GM18907 (cell line): ENCODE measurements at regions not wholly inside any gene's neighbourhood (a gene's known extent, or its start where the extent isn't known, plus 50 kb on each side); places are given as distances from the start of the nearest gene placed in this dataset.
A peak's percentile ranks its signal among the peaks of the same experiment; 100 is the strongest.
"Not testable (repeated sequence)": the region's sequence is repeated elsewhere in the genome, so short reads cannot be mapped to it uniquely, and the experiment has no call there.

ENCODE experiments used
- ATAC-seq: cut with Tn5 transposase; IDR thresholded peaks from one replicate; pipeline ENCODE4 v1.9.1; 2021; ENCODE audit warnings: mild to moderate bottlenecking, moderate library complexity; ENCODE audit not compliant: unreplicated experiment

DNA sequence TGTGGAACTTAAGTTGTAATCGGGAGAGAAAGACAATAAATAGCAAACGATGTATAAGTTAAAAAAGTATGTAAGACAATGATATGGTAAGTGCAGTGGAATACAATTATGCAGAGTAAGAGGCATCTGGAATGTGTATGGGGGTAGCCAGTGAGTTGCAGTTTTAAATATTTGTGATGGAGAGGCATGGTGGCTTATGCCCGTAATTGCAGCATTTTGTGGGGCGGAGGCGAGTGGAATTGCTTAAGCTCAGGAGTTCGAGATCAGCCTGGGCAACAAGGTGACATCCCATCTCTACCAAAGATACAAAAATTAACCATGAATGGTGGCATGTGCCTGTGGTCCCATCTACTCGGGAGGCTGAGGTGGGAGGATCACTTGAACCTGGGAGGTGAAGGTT lies 52.5 kb upstream of the WDFY3 start:
- no peak for ATAC-seq

DNA sequence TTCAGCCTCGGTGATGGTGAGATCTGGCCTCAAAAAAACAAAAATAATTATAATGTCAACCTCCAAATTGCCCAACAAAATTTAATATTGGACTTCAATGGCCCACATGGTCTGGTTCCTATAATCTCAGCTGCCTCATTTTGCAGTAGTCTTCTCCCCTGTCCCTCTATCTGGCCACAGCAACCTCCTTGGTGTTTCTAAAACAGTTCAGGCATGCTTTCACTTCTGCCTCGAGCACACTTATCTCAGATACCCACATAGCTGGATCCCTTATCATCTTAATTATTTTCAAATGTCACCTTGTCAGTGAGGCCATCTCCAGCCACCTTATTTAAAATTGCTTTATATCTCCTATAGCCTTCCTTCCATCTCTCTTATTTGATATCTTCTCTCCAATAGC lies 52.9 kb upstream of the WDFY3 start:
- ATAC-seq, result no peak

DNA sequence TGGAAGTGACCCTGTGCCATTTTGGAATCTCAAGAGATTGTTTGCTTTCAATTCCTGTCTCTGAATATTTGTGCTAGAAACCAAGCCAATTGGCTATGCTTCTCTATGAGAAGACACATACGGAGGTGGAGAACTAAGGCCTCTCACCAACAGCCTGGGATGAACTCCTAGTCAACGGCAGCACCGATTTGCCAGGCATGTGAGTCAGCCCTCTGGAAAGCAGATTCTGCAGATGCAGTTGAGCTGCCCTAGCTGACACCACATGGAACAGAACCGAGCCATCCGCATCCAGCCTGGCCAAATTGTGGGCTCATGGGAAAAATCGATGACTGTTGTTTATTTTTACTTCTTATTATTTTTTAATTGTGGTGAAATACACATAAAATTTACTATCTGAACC lies 58.2 kb upstream of the WDFY3 start:
- no peak for ATAC-seq

DNA sequence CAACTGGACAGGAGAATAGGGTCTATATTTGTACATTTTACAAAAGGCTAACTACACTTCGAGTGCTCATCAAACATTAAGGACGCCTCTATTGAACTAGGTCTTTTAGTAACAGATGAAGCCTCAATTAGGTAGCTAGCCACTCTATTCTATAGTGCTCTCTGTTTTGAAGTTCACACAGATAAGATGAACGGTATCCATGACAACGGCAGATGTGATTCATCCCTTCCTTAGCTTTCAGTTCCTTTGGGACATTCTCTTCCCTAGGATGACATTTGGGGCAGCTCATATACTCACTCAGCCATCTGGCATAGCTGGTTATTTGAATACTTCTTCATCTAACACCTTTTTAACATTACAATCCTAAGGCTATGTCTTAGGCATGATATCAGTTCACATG lies 62.4 kb upstream of the WDFY3 start:
- ATAC-seq, result no peak

DNA sequence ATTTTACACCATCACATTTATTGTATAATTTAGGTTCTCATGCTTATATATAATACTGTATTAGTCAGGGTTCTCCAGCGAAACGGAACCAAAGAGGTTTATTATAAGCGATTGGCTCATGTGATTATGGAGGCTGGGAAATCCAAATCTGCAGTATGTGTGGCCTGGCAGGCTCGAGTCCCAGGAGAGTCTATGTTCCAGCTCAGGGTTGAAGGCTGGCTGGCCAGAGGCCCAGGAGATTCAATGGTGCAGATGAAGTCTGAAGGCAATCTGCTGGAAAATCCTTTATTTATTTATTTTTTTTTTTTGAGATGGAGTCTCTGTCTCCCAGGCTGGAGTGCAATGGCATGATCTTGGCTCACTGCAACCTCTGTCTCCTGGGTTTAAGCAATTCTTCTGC lies 63.0 kb upstream of the WDFY3 start:
- no peak for ATAC-seq

DNA sequence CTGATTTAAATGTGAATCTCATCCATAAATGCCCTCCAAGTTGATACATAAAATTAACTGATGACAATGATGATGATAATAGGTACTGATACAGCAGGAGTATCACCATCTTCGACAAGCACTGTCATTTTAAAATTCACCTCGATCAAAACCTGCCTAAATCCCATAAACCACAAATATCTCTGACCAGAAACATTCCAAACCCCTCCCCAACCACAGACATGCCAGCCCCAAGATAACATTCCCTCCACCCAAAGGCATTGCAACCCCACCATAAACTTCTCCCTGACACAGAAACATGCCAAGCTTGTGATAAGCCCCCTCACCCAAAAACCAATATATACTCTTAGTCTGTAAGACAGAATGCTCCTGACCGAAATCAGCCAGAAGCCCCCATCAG lies 63.7 kb upstream of the WDFY3 start:
- ATAC-seq, result no peak

DNA sequence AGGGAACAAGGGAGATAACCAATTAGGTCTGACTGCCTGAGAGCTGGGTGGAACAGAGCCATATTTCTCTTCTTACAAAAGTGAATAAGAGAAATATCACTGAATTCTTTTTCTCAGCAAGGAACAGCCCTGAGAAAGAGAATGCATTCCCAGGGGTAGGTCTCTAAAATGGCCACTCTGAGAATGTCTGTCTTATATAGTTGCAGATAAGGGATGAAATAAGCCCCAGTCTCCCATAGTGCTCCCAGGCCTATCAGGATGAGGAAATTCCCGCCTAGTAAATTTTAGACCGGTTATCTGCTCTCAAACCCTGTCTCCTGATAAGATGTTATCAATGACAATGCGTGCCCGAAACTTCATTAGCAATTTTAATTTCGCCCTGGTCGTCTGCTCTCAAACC lies 67.3 kb upstream of the WDFY3 start:
- ATAC-seq, result not testable (repeated sequence)

DNA sequence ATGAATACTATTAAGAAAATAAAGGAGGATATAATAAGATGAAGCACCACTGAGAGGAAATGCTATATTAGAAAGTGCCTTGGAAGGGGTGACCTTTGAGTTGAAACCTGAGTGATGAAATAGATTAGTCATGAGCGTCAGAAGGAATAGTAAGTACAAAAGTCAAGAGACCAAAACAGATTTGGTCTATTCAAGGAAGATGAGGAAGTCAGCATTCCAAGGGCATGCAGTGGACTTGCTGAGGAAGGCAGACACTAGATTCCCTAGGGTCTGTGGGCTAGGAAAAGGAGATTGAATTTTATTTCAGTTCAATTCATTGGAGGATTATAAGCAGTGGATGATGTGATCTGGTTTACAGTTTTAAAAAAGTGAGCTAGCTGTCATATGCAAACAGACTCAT lies 73.0 kb upstream of the WDFY3 start:
- no peak for ATAC-seq

DNA sequence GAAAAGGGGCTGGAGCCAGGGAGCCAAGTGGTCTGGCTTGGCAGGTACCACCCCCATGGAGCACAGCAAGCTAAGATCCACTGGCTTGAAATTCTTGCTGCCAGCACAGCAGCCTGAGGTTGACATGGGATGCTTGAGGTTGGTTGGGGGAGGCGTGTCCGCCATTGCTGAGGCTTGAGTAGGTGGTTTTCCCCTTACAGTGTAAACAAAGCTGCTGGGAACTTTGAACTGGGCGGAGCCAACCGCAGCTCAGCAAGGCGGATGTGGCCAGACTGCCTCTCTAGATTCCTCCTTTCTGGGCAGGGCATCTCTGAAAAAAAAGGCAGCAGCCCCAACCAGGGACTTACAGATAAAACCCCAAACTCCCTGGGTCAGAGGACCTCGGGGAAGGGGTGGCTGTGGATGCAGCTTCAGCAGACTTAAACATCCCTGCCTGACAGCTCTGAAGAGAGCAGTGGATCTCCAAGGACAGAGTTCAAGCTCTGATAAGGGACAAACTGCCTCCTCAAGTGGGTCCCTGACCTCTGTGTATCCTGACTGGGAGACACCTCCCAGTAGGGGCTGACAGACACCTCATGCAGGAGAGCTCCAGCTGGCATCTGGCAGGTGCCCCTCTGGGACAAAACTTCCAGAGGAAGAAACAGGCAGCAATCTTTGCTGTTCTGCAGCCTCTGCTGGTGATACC lies 77.5 kb upstream of the WDFY3 start:
- not testable (repeated sequence) for ATAC-seq

DNA sequence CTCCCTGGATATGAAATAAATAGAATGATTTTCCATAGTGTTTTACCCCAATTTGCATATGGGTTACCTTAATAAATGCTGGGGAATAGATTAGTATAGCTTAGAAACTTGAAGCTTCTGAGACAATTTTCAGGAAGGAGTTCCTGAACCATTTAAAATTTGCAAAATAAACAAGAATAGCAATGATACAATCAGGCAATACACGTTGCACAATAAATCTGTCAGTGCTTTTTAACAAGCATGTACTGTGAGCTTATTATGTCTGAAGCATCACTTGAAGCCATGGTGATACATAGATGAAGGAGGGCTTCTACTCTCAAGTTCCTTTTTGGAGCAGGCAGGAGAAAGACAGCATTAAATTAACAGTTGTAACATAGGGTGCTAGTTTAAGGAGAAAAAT lies 84.2 kb upstream of the WDFY3 start:
- no peak for ATAC-seq

DNA sequence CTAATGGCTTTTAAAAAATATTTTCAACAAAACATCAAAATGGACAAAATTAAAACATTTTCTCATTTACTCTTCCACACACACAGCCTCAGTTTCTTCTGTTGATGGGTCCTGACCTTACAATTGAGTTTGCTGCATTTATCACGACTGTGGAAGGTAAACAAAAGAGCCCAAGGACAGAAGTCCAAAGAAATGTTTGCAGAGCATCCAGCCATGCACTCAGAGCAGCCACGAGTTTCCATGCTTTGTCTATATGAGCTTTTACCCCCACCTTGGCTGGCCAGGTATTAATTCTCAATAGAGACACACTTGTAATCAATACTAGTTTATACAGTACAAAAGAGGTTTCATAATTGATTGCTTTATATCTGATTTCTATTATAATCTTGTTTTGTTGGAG lies 85.0 kb upstream of the WDFY3 start:
- ATAC-seq, result no peak

DNA sequence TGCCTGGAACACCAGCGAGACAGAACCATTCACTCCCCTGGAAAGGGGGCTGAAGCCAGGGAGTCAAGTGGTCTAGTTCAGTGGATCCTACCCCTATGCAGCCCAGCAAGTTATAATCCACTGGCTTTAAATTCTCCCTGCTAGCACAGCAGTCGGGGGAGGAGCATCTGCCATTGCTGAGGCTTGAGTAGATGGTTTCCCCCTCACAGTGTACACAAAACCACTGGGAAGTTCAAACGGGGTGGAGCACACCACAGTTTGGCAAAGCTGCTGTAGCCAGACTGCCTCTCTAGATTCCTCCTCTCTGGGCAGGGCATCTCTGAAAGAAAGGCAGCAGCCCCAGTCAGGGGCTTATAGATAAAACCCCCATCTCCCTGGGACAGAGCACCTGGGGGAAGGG lies 88.4 kb upstream of the WDFY3 start:
- not testable (repeated sequence) for ATAC-seq

DNA sequence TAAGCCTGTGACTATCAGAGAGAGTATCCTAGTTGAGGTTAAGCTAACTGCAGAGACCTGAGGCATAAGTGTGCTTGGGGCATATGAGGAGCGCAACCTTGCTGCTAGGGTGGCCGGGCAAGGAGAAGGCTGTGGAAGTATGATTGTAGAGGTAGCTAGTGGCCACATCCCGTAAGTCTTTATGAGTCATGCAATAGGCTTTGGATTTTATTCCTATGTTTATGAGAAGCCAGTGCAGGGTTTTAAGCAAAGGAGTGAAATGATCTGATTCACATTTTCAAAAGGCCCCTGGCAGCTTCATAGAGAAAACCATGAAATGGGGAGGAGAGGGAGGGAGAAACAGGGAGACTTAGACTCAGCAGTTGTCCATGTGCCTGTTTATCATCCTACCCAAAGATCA lies 92.1 kb upstream of the WDFY3 start:
- ATAC-seq, result no peak

DNA sequence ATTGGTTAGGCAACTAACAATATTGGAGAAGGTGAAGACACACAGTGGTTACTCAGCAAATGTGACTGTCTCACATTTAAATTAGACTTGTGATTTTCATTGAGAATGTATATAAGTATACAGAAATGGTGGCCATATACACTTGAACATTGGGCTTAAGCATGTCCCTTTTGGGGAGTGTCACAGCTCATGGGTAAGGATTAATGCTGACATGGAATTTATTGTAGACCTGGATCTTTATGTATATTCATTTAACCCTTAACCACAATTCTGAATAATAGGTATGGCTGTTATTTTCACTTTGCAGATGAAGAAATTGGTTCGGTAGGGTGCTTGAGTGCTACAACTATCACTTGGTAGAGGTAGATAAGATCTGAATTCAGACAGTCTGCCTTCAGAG lies 95.5 kb upstream of the WDFY3 start:
- no peak for ATAC-seq

DNA sequence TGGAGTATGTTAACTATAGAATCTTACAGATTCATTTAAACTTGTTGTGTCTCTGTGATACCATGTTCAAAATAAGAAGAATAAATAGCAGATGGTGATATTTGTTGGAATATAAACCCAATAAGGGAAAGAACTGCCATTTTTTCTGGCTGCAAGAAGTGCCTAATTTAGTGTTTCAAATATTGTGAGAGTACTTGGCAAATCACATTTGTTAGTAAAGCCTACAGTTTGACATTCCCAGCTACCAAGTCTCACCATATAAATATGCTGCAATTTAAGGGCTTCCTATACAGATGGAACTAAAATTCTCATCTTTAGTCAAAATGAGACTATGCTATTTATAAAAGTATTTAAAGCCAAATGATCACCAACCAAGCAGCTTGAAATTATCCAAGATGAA lies 96.0 kb upstream of the WDFY3 start:
- ATAC-seq, result no peak

DNA sequence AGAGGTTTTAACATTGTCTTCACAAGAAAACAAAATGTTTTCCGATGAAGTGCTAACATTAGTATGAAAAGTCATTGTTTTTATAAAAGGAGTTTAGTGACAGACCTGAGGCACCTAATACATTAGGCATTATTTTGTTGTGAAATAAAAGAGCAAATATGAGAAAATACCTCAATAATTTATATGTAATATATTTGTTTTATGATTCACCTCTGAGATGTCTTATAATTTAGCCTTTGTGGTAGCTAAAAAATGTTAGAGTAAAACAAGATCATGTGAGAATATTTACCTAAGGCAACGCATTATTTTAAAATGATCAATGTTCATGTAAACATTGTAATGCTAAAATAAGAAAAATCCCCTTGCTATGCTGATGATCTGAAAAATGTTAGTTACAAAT lies 100.9 kb upstream of the WDFY3 start:
- no peak for ATAC-seq

DNA sequence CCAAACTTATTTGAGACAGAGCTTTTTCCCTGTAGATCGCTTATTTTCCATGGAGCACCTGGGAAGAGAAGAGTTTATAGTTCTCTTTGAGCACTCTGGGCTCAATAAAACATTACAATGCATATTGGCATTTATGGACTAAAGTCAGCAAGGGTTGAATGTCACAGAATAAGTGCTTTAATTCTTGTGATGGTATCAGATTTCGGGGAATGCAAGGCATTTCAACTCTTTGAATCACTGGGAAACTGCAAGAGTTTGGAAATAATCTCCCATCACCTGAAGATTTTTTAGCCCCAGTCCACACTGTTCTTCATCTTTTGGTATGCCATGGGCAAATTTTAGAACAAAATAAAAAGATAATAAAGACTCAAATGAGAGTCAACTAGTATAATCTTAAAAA lies 111.5 kb upstream of the WDFY3 start:
- no peak for ATAC-seq

DNA sequence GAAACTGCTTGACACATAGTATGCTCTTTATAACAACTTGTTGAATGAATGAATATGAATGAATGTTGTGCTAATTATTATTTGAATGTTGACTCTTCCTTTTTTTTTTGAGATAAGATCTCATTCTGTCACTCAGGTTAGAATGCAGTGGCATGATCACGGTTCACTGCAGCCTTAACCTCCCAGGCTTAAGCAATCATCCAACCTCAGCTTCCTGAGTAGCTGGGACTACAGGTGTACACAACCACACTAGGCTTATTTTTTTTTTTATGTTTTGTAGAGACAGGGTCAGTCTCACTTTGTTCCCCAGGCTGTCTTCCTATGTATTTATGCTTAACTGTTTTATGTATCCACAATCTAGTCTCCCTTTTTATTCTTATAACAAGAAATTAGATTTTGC lies 114.7 kb upstream of the WDFY3 start:
- ATAC-seq, result no peak

DNA sequence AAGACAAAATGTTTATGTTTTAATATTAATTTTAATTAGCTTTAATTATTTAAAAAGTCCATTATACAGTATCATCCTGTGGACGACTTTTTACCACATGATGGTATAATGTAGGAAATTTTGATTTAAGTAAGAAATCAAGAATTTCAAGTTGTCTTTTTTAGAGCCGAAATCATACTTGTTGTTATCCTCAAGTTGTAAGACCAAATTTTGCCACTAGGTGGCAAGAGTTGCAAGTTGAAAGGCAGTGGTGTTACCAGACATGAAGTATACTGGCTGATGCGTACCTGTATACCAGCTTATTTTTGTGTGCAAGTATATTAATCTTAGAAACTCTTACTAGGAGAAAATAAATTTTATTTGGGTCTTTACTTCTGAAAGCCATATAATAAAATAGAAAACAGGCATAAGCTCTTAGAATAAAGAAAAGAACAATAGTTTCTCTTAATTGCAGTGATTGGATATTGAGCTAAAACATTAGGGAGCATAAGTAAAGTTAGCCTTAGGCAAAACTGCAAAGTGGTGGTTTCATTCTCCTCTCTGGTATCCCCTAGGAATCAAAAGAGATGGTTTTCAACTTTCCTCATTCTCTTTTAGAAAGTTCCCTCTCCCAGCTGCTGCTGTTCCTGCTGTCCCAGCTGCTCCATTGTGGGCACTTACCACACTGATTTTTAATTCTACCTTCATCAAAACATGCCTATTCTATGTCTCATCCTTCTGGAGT lies 118.0 kb upstream of the WDFY3 start:
- peak; percentile 92 for ATAC-seq

DNA sequence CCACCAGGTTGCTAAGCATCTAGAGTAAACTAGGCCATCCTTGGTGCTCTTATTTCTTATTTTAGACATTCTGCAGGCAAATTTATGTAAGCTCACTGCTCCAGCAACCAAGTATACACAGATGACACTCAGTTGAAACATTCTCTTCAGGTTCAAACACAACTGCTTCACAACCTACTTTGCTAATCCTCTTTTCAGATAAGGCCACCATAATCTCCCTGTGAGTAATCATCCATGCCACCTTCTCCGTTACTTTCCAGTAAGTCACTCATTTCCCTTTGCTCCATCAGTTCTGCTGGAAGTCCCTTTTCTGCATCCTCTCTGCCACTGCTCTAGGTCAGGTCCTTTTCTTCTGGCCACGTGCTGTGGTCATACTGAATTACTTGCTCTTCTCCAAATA lies 120.2 kb upstream of the WDFY3 start:
- no peak for ATAC-seq

DNA sequence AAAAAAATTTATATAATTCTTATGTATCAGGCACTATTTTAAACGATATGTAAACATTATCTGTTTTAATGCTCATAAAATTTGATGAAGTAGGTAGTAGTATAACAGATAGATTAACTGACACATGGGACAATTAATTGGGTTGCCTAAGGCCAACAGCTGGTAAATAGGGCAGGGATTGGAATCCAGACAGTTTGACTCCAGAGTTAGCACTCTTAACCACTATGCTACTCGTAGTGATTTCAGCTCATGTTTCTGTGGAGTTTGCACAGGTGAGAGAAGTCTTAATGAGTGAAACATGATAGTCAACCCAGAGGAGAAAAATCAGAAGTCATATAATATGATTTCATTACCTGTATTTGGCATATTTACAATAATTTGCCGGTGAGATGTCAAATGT lies 126.0 kb upstream of the WDFY3 start:
- ATAC-seq, result no peak

DNA sequence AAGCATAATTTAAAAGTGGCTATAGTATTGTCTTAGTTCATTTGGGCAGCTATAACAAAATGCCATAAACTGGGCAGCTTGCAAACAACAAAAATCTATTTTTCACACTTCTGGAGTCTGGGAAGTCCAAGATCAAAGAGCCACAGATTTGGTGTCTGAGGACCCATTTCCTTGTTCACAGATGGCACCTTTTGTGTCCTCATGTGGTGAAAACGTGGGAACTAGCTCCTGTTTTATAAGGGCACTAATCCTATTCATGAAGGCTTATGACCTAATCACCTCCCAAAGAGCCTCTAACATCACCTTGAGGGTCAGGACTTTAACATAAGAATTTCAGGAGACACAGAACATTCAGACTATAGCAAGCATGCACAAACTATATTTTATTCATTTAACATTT lies 126.5 kb upstream of the WDFY3 start:
- no peak for ATAC-seq

DNA sequence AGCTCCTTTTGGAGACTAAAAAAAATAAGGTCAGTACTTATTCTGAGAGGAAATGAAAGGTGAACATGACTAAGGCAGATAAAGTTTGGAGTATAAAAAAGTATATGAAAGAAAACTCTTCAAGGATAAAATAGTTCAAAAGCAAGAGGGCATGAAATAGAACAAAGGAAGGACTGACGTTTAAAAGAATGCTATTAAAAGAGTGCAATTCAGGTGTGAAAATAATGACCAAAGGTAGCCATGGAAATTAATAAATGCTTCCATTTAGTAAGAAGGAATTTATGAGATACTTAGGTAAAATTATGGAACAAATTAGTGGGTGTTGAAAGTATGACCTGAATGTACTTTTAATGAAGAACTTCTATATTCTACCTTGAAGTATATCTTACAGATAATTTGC lies 128.2 kb upstream of the WDFY3 start:
- ATAC-seq, result no peak
